K562 (cell line): ENCODE measurements at regions not wholly inside any gene's neighbourhood (a gene's known extent, or its start where the extent isn't known, plus 50 kb on each side); places are given as distances from the start of the nearest gene placed in this dataset.
A peak's percentile ranks its signal among the peaks of the same experiment; 100 is the strongest.

Experiments
- BRD9 ChIP-seq: fragments of 450-650 bp; IDR thresholded peaks from 2 replicates; pipeline ENCODE4 v1.6.1; 2018; ENCODE audit warnings: low read depth; ENCODE audit not compliant: partially characterized antibody
- CHD1 ChIP-seq: fragments of 200-600 bp; sonication (generic); IDR thresholded peaks from one replicate; pipeline ENCODE4 v1.6.1; 2012; ENCODE audit warnings: mild to moderate bottlenecking, moderate library complexity, low read length, inconsistent platforms
- HNRNPL ChIP-seq: fragments of 200-400 bp; formaldehyde crosslinking; IDR thresholded peaks from 2 replicates; pipeline ENCODE4 v1.6.1; 2017; ENCODE audit warnings: low read depth, mild to moderate bottlenecking, low read length
- MBD2 ChIP-seq: sonication (generic); IDR thresholded peaks from 2 replicates; pipeline ENCODE4 v1.6.1; 2016; ENCODE audit warnings: low read depth, borderline replicate concordance
- MGA ChIP-seq: fragments of 450-650 bp; IDR thresholded peaks from 2 replicates; pipeline ENCODE4 v1.6.1; 2016; ENCODE audit warnings: mild to moderate bottlenecking, moderate library complexity
- PCBP1 ChIP-seq: fragments of 200-400 bp; formaldehyde crosslinking; IDR thresholded peaks from 2 replicates; pipeline ENCODE4 v1.6.1; 2018; ENCODE audit warnings: mild to moderate bottlenecking, low read depth, low read length; ENCODE audit not compliant: poor library complexity, severe bottlenecking
- SAFB ChIP-seq: fragments of 200-400 bp; formaldehyde crosslinking; IDR thresholded peaks from 2 replicates; pipeline ENCODE4 v1.6.1; 2017; ENCODE audit warnings: low read depth, low read length, borderline replicate concordance
- TEAD1 ChIP-seq, 2 experiments: fragments of 450-650 bp in 1 of 2; sonication (generic) in 1 of 2; formaldehyde crosslinking; IDR thresholded peaks; 2 replicates each; pipeline versions ENCODE4 v1.4.0 to v1.8.0; 2020 to 2022; ENCODE audit warnings: mild to moderate bottlenecking in 2 of 2, missing genetic modification reagents in 1 of 2
- ZMIZ1 ChIP-seq, 2 experiments: fragments of 150-350 bp in 1 of 2; IDR thresholded peaks; 2 replicates each; pipeline ENCODE4 v1.6.1; 2012 to 2016; ENCODE audit warnings: low read depth in 2 of 2, low read length in 2 of 2, mild to moderate bottlenecking in 1 of 2, moderate library complexity in 1 of 2
- ZNF217 ChIP-seq: sonication (generic); formaldehyde crosslinking; IDR thresholded peaks from 2 replicates; pipeline ENCODE4 v1.8.0; 2022; ENCODE audit warnings: mild to moderate bottlenecking, missing genetic modification reagents
- ZNF354B ChIP-seq: fragments of 250-450 bp; sonication (Bioruptor Pico); IDR thresholded peaks from 2 replicates; pipeline ENCODE4 v1.4.0; 2020
- ZNF584 ChIP-seq: fragments of 200-800 bp; sonication (Bioruptor generic); IDR thresholded peaks from 2 replicates; pipeline ENCODE4 v1.6.1; 2016; ENCODE audit warnings: low read depth, mild to moderate bottlenecking, missing genetic modification characterization, missing compliant biosample characterization

- TF ChIP-seq MGA: peak; percentile 75
- peak; percentile 99 for TF ChIP-seq TEAD1 (CRISPR knock-in tag; IDR thresholded peaks at IDR 0.05)
- TF ChIP-seq ZNF217 (CRISPR knock-in tag): no peak
- peak; percentile 79; the same call in 1 of the 2 replicates for TF ChIP-seq ZNF584 (CRISPR knock-in tag)
- TF ChIP-seq SAFB: no peak
- TF ChIP-seq CHD1: no peak
- no peak for TF ChIP-seq HNRNPL
- peak; percentile 90 for TF ChIP-seq ZNF354B (CRISPR knock-in tag)
- peak; percentile 95 for TF ChIP-seq MBD2
- TF ChIP-seq ZMIZ1 (IDR thresholded peaks at IDR 0.05; ENCODE audit: low read depth in 2 of 2, low read length in 2 of 2): peak in 1 of 2 experiments; percentile 98; a peak in 2 of 4 replicates
- peak; percentile 87 for TF ChIP-seq BRD9
- no peak for TF ChIP-seq PCBP1
Observed at GRCh38 chr6:16031278-16031981, 97.5 kb upstream of the MYLIP start (continued).
